BJ (cell line): ENCODE measurements at regions not wholly inside any gene's neighbourhood (a gene's known extent, or its start where the extent isn't known, plus 50 kb on each side); places are given as distances from the start of the nearest gene placed in this dataset.

Source experiments
- CTCF ChIA-PET: fragments of 350-600 bp; formaldehyde crosslinking; extraction: SDS; loops from one replicate; lab custom pipeline; 2021; ENCODE audit warnings: antibody characterized with exemption, inconsistent platforms; lab: Yijun Ruan, JAX
- POLR2A ChIA-PET: fragments of 300-600 bp; sonication (Branson Sonifier 250); formaldehyde crosslinking; extraction: SDS; loops from one replicate; lab custom pipeline; 2021; ENCODE audit warnings: antibody characterized with exemption; lab: Charles Lee
- DNase-seq: peaks from one replicate; pipeline ENCODE4 v3.0.0-alpha.2; 2011; ENCODE audit warnings: low read depth
- H3K27me3 ChIP-seq: 2 replicates; pipeline ENCODE4 v1.6.0; 2011; ENCODE audit warnings: low read length; ENCODE audit not compliant: control insufficient read depth, insufficient read depth
- H3K36me3 ChIP-seq: 2 replicates; pipeline ENCODE4 v1.5.1; 2011; ENCODE audit warnings: low read length; ENCODE audit not compliant: control insufficient read depth, insufficient read depth
- H3K4me3 ChIP-seq: 2 replicates; pipeline ENCODE4 v1.5.1; 2011; ENCODE audit warnings: low read depth, mild to moderate bottlenecking, control low read depth, low read length
- TF ChIP-seq, protein P1 (sequence below): IDR thresholded peaks from 2 replicates; pipeline ENCODE4 v1.5.1; 2011; ENCODE audit warnings: low read depth, mild to moderate bottlenecking, control low read depth, inconsistent platforms, low read length, moderate library complexity; ENCODE audit not compliant: insufficient read depth

DNA sequence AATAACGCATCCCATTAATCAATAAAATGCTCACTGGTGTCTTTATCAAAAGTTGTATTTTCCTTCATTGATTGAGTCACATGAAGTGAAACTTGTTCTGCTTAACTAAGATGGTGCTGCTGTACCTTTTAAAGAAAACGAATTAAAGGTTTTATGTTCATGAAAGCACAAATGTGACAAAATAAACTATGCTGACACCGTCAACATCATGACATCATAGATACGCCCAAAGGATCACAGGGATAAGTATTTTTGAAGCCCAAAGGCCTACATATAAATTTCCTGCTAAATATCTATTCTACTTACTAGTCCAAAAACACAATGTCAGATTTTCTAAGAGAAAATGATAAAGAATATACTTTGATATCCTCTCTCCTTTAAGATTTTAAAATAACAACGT is 94.4 kb downstream of the FAM217A start:
- POLR2A ChIA-PET: no interaction called here
- Histone ChIP-seq H3K36me3 (no peaks in the 10 kb centered on the region), H3K27me3 (no peaks in the 10 kb centered on the region), H3K4me3 (no peak overlapping the region)
- TF ChIP-seq, protein P1, sequence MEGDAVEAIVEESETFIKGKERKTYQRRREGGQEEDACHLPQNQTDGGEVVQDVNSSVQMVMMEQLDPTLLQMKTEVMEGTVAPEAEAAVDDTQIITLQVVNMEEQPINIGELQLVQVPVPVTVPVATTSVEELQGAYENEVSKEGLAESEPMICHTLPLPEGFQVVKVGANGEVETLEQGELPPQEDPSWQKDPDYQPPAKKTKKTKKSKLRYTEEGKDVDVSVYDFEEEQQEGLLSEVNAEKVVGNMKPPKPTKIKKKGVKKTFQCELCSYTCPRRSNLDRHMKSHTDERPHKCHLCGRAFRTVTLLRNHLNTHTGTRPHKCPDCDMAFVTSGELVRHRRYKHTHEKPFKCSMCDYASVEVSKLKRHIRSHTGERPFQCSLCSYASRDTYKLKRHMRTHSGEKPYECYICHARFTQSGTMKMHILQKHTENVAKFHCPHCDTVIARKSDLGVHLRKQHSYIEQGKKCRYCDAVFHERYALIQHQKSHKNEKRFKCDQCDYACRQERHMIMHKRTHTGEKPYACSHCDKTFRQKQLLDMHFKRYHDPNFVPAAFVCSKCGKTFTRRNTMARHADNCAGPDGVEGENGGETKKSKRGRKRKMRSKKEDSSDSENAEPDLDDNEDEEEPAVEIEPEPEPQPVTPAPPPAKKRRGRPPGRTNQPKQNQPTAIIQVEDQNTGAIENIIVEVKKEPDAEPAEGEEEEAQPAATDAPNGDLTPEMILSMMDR: no peak
- CTCF ChIA-PET: interaction anchor here (1.2 to 3.1 kb wide), 2 partner anchors 10 to 97 kb away, joined by 3 to 9 read pairs; no protein-coding TSS in a partner anchor
- DNase-seq: no peak

DNA sequence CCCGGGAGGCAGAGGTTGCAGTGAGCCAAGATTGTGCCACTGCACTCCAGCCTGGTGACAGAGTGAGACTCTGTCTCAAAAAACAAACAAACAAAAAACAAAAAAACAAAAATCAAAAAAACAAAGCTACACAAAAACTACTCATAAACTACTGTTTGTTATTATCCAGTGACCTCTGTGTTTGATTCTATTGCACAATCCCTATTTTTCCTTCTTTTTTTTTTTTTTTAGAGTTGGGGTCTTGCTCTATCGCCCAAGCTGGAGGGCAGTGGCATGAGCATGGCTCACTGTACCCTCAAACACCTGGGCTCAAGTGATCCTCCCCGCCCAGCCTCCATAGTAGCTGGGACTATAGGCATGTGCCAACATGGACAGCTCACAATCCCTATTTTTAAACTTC is 92.7 kb downstream of the FAM217A start:
- TF ChIP-seq, protein P1: no peak
- CTCF ChIA-PET: interaction anchor here (0.7 to 3.1 kb wide), 6 partner anchors 8 to 243 kb away, joined by 3 to 9 read pairs (median 6); partner anchors contain the start of gene FAM50B
- DNase-seq: no peak
- Histone ChIP-seq H3K36me3 (no peaks in the 10 kb centered on the region), H3K4me3 (no peak overlapping the region), H3K27me3 (no peaks in the 10 kb centered on the region)
- POLR2A ChIA-PET: no interaction called here

DNA sequence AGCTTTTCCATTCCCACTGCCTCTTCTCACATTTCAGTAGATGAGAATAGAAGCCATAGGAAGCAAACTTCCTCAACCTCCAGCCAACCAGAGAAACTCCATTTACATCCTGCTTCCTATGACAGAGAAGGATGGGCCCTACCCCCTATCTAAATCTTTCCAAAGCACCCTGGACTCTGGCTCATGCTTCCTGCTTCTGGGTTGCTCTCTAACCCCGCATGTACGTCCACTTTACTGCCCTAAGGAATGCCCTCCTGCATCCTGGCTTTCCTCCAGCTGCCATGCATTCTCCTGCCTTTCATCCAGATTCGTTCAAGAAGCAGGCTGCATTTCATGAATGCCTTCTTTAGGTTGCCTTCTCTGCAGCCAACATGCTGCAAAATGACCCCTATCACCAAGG is 91.9 kb downstream of the FAM217A start:
- ChIA-PET POLR2A (no interaction called here), CTCF (interaction anchor here (0.7 to 3.1 kb wide), 6 partner anchors 9 to 244 kb away, joined by 3 to 9 read pairs (median 6); partner anchors contain the start of gene FAM50B)
- DNase-seq: no peak
- Histone ChIP-seq H3K27me3 (no peaks in the 10 kb centered on the region), H3K4me3 (no peak overlapping the region), H3K36me3 (no peaks in the 10 kb centered on the region)
- TF ChIP-seq, protein P1: no peak

DNA sequence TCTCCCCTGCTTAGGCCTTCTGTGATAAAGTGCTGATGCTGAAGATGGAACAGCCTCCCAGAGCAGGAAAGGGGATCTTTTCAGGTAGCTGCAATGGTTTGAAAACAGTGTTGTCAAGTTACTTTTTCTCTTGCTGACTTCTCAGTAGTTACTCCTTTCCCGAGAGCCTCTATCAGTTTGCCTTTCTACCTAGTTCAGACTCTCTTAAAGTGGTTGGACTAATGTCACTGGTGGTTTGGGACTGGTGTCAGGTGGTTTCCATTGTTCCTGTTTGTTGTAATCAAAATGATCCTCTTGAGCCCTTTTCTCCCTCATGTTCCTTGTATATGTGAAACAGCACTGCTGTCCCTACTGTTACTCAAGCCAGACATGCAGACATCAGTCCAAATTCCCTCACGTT is 91.4 kb downstream of the FAM217A start:
- CTCF ChIA-PET: interaction anchor here (1.7 to 3.9 kb wide), 2 partner anchors 9 to 138 kb away, joined by 8 to 33 read pairs; partner anchors contain the start of gene FAM50B
- TF ChIP-seq, protein P1: no peak

DNA sequence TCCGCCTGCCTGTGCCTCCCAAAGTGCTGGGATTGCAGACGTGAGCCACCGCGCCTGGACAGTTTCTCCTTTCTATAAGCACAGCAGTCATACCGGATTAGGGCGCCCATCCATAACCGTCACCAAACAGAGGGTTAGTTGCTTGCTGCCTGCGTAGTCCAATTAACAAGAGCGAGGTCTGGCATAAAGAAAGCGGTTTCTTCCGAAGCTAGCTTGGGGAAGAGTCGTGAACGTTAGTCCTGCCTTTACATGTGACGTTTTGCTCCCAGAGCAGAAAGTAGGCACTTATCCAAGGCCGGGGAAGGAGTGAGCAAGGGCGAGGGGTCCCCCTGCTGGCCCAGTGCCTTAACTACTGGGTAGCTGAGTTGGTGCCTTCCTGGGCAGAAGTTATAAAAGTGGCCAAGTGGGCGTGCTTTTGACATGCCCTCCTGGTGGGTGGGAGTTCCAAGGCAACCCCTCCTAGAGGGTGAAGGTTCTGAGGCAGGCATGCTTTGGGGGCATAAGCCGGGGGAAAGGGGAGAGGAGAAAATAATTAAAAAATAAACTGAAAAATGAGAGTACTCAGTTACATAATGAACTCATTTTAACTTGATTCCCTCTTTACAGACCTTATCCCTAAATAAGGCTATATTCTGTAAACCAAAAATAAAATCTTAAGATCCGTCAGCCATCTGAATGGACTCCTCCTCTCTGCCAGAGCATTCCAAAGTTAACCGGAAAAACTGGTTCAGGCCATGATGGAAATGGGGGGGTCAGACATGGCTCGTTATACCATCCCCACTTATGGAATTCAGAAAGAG is 88.0 kb downstream of the FAM217A start:
- CTCF ChIA-PET: interaction anchor here (0.6 to 3.9 kb wide), 30 partner anchors 9 to 709 kb away, joined by 3 to 33 read pairs (median 4); partner anchors contain the start of gene FAM50B
- TF ChIP-seq, protein P1: peak; percentile 95
- peak; percentile 27 for DNase-seq
- H3K27me3 ChIP-seq: no peaks in the 10 kb centered on the region
- peak overlapping the region; percentile 9; the same call in 1 of the 2 replicates for H3K4me3 ChIP-seq
- no peaks in the 10 kb centered on the region for H3K36me3 ChIP-seq
- POLR2A ChIA-PET: interaction anchor here (0.6 kb wide), 1 partner anchor 250 kb away, joined by 5 read pairs; no protein-coding TSS in a partner anchor

More for the DNA sequence above, 91.4 kb downstream of the FAM217A start:
- Histone ChIP-seq H3K36me3 (no peaks in the 10 kb centered on the region), H3K4me3 (no peak overlapping the region), H3K27me3 (no peaks in the 10 kb centered on the region)
- DNase-seq: no peak
- POLR2A ChIA-PET: no interaction called here
